AG09309 (cell line): ENCODE measurements at regions not wholly inside any gene's neighbourhood (a gene's known extent, or its start where the extent isn't known, plus 50 kb on each side); places are given as distances from the start of the nearest gene placed in this dataset.
"Not testable (repeated sequence)": the region's sequence is repeated elsewhere in the genome, so short reads cannot be mapped to it uniquely, and the experiment has no call there.

ENCODE experiments used
- DNase-seq: peaks from one replicate; pipeline ENCODE4 v3.0.0-alpha.2; 2010; ENCODE audit warnings: low read depth
- H3K4me3 ChIP-seq: 2 replicates; pipeline ENCODE4 v1.5.1; 2011; ENCODE audit warnings: mild to moderate bottlenecking, low read depth, low read length, moderate library complexity; ENCODE audit not compliant: control insufficient read depth
- CTCF ChIP-seq: IDR thresholded peaks from 2 replicates; pipeline ENCODE4 v1.5.1; 2011; ENCODE audit warnings: mild to moderate bottlenecking, low read depth, low read length, inconsistent platforms; ENCODE audit not compliant: insufficient read depth, control insufficient read depth; ENCODE audit errors: missing control alignments

- TF ChIP-seq CTCF = no peak
- no peak overlapping the region for H3K4me3 ChIP-seq
- no peak for DNase-seq
Observed at GRCh38 chr2:109719871-109720270, 74.2 kb upstream of the RGPD5 start.

GRCh38 chr2:109720380-109721106 is 73.6 kb upstream of the RGPD5 start:
- no peak for DNase-seq
- H3K4me3 ChIP-seq = no peak overlapping the region
- TF ChIP-seq CTCF = no peak

GRCh38 chr2:109721135-109721534 is 73.0 kb upstream of the RGPD5 start:
- DNase-seq = no peak
- TF ChIP-seq CTCF = no peak
- H3K4me3 ChIP-seq = no peak overlapping the region

- TF ChIP-seq CTCF = no peak
- no peak for DNase-seq
- no peak overlapping the region for H3K4me3 ChIP-seq
Observed at GRCh38 chr2:109721626-109722025, 72.5 kb upstream of the RGPD5 start.

GRCh38 chr2:109722026-109722425 is 72.1 kb upstream of the RGPD5 start:
- no peak for DNase-seq
- TF ChIP-seq CTCF = no peak
- no peak overlapping the region for H3K4me3 ChIP-seq

- not testable (repeated sequence) for H3K4me3 ChIP-seq, DNase-seq
Observed at GRCh38 chr2:109722640-109723039, 71.5 kb upstream of the RGPD5 start.

- H3K4me3 ChIP-seq, DNase-seq: not testable (repeated sequence)
Observed at GRCh38 chr2:109723153-109723552, 71.0 kb upstream of the RGPD5 start.

- no peak for DNase-seq
- H3K4me3 ChIP-seq = no peak overlapping the region
- TF ChIP-seq CTCF = no peak
Observed at GRCh38 chr2:109724533-109725460, 69.3 kb upstream of the RGPD5 start.
